Posterior cingulate gyrus (tissue), 11 donors: ENCODE measurements at regions not wholly inside any gene's neighbourhood (a gene's known extent, or its start where the extent isn't known, plus 50 kb on each side); places are given as distances from the start of the nearest gene placed in this dataset.
A peak's percentile ranks its signal among the peaks of the same experiment; 100 is the strongest.
"Not testable (repeated sequence)": the region's sequence is repeated elsewhere in the genome, so short reads cannot be mapped to it uniquely, and the experiment has no call there.

Experiments
- DNase-seq, 10 donors: peaks; one replicate each; pipeline versions ENCODE4 v3.0.0 to v3.0.0-alpha.2; 2020 to 2021; ENCODE audit warnings: mixed read lengths in 3 of 10
- intact Hi-C: fragments of 100-400 bp; cut with DNase I; formaldehyde crosslinking; loops from one replicate; pipeline ENCODE4 v1.15.1; 2023

DNA sequence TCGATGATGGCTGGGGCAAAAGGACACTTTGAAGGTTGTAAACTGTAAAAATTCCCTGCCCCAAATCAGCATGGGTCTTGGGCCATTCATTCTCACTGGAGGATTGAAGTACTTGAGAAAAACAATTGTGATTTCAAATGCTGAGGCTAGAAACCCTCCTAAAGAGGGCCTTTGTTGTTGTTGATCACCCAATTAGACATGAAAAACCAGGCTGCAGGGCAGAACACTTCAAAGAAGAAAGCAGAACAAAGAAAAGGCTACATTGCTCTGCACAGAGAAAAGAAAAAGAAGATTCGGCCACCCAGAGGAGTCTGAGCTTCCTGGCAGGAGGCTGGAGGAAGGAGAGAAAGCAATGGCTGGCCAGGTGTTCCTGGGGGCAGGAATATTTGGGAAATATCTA, 143.1 kb downstream of the NPY start:
- no peak for DNase-seq
- intact Hi-C loops: no loop called here

DNA sequence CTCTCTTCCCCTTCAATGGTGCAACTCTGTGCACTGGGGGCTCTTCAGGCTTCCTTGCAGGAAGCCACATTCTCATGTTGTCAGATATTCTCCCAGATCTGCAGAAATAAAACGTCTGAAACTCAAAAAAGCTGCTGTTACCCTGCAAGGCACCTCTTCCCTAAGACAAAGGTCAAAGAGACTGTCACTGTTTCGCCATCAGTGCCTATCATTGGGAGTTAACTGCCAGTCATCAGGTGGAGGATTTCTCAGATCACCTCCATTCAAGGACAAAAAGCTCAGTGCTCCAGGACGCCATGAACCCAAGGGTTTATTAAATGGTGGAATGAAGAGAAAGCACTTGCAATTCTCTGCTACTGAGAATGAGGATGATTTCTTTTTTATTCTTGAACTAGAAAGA, 144.6 kb upstream of the PALS2 start:
- no peak for DNase-seq
- intact Hi-C loops: no loop called here

GRCh38 chr7:24432677-24433076, 140.6 kb upstream of the PALS2 start:
- intact Hi-C loops: no loop called here
- no peak for DNase-seq

DNA sequence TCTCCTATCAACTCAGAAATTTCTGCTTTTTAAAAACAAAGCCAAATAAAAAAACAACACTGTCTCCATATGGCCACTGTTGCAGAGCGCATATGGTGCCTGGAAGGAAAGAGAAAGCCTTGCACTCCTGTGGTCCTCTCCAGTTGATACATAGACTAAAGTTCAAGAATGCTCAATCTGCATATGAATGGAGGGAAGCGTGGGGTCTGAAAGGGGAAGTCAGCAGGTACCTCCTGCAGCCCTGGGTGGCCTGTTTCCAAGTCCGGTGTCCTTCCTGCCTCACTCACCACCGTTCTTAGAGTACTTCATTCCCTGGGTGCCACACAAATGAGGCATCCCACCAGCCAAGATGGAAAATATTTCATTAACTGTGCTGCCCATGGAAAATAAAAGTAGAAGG, 138.3 kb upstream of the PALS2 start:
- intact Hi-C loops: no loop called here
- DNase-seq: no peak

GRCh38 chr7:24436131-24436920, 136.9 kb upstream of the PALS2 start:
- no peak for DNase-seq
- intact Hi-C loops: no loop called here

GRCh38 chr7:24438232-24438631, 135.0 kb upstream of the PALS2 start:
- no peak for DNase-seq
- intact Hi-C loops: no loop called here

- DNase-seq, intact Hi-C loops: not testable (repeated sequence)
These were observed 134.1 kb upstream of the PALS2 start for GRCh38 chr7:24439104-24439503.

GRCh38 chr7:24440892-24441291, 132.4 kb upstream of the PALS2 start:
- no peak for DNase-seq
- intact Hi-C loops: no loop called here

DNA sequence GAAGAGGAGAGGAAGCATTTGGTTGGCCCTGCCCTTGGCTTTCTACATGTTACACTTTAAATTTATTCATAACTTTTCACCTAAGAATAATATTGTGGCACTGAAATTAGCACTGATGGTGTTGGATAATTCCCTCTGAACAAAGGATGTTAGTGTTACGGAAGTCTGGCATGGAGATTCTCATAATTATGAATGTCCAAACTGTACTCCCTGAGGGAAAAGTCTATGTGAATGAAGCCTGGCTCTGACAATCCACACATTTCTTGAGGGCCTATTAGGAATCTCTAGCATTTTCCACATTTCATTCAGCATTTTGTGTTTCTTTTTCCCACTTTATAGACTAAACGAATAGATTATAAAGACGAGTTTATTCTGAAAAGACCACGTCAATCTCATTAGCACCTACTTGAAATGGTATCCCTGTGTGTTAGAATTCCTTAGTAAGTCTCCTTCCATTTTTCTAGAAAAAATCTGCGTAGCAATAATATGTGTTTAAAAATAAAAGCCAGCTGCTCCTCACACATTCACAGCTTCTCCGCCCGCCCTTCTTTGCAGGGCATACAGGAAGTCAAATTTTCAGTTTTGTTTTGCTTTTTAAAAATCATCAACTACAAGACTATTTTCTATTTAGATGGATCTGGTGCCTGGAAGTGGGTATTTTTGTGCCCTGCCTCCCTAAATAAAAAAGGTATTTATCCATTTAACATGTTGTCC, 131.8 kb upstream of the PALS2 start:
- DNase-seq: no peak
- intact Hi-C loops: no loop called here

- intact Hi-C loops: no loop called here
- DNase-seq: peak in 3 of 10 donors; percentile 4 to 85 (median 17)
These were observed 131.0 kb upstream of the PALS2 start for GRCh38 chr7:24442170-24442777.

DNA sequence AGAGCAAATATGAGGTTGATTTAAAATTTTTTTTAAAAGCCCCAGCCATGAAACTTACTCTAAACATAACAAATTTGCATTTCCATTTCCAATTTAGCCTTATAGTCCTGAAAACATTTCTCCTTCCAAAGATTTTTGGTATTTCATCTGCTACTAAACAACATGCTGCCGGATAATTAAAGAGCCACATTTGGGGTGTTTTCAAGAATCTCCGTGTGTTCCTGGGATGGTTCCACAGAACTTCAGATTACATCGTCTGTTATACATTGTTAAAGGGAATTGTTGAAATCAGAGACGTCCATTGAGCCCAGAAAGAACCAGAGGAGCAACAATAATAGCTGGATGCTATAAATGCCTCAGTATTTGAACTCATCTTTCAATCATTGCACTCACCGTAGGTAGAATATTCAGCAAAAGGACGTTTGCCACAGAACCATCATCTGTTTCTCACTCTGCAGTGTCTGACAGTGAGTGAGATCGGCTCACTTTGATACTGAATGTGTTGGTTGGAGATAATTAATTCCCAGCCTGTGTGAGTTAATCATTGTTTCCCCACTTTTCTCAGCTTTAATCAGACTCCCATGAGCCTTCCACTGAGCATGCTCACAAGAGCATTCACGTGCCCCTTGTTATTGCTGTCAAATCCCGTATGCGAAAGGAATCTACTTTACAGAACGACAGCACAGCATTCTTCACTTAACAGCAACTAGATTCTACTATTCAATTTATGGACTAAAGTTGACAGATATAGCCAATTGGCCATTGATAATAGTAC, 128.4 kb upstream of the PALS2 start:
- intact Hi-C loops: no loop called here
- DNase-seq: peak in 1 of 10 donors; percentile 31

- intact Hi-C loops: no loop called here
- no peak for DNase-seq
These were observed 125.2 kb upstream of the PALS2 start for GRCh38 chr7:24448038-24448437.

DNA sequence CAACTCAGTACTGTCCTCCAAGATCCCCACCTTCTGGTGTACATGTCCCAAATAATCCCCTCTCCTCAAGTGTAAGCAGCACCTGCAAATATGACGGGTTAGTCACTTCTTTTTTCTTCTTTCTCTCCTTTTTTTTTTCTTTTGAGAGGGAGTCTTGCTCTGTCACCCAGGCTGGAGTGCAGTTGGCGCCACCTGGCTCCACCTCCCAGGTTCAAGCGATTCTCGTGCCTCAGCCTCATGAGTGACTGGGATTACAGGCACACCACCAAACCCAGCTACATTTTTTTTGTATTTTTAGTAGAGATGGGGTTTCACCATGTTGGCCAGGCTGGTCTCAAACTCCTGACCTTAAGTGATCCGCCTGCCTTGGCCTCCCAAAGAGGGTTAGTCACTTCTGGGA, 123.8 kb upstream of the PALS2 start:
- DNase-seq, intact Hi-C loops: not testable (repeated sequence)

DNA sequence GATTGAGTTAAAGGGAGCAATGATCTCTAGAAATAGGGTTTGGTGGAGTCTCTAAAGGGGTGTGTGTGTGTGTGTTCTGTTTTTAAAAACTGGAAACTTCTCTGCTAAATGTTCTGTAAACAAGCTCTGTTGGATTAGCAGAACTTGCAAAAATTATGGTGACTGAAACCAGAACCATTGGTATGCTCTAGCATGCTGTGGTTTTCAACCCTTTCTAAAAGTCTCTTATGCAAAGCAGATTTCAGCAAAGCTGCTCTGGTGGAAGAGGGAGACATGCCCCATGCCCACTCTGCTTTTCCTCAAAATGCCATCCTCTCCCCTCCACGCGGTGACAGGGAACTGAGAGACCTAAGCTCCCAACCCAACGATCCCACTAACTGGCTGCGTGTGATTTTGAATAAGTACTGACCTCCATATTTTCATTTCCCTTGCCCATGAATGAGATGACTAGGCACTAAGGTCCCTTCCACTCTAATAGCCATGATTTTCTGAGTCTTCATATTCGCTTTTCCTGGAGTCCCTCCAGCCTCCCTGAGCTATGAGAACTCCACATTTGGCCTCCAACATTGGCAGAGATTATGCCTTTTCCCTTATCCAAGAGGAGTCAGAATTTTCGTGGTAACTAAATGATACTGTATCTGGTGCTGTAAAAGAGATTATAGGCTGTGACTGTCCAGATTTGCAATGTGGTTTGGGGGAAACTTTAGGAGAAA, 117.3 kb upstream of the PALS2 start:
- intact Hi-C loops: no loop called here

GRCh38 chr7:24456526-24457218, 116.6 kb upstream of the PALS2 start:
- intact Hi-C loops: no loop called here

More for the DNA sequence above, 117.3 kb upstream of the PALS2 start:
- DNase-seq: no peak

DNA sequence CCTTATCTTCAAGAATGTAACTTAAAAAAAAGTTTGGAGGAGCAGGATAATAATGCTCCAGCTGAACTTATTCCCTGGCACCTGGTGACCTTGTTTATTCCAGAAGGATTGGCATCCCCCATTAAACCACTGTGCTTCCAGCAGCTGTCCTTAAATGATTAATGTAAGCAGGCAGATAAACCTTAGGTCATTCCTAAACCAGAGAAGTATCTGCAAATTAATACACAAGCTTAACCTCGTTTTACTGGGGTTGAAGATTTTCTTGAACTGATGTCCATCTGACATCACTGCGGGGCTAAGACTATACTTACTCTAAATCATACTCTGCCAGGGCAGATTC, 116.1 kb upstream of the PALS2 start:
- intact Hi-C loops: no loop called here
- DNase-seq: no peak

More at GRCh38 chr7:24456526-24457218, 116.6 kb upstream of the PALS2 start:
- no peak for DNase-seq

DNA sequence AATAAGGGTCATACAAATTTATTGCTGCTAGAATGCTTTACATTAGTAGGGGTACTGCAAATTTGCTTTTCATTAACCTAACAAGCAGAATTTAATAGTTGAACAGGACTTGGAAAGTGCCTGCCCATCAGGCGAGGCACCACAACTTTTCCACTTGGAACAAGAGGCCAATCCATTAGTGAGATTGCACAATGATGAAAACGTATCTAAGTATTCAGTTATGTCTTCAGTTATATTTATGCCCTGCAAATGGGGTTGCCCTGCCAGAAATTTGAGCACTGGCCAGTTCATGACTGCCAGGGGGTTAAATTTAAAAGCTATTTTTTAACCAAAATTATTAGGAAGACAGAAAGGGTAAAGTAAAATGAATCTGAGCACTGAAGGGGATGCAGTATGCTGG, 111.1 kb upstream of the PALS2 start:
- intact Hi-C loops: no loop called here
- DNase-seq: no peak

GRCh38 chr7:24462984-24463383, 110.3 kb upstream of the PALS2 start:
- intact Hi-C loops: no loop called here
- no peak for DNase-seq

DNA sequence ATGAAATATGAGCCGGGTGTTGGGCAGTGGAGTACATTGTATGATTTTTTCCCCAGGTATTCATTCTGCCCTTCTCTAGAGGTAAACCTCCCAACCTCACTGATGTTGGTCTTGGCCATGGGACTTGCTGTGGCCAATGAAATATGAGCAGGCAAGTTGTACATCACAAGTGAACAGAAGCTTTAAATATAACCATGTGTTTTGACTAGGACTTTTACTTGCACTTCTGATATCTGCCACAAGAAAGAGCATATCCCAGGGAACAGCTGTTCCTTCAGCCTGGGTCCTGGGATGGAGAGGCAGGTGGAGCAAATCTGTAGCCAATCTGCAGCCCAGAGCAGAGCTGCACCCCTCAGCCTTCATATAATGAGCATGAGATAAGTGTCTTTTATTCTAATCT, 109.8 kb upstream of the PALS2 start:
- DNase-seq: no peak

GRCh38 chr7:24464861-24465260, 108.4 kb upstream of the PALS2 start:
- intact Hi-C loops: no loop called here
- no peak for DNase-seq

More for the DNA sequence above, 109.8 kb upstream of the PALS2 start:
- intact Hi-C loops: no loop called here
